GM20000 (cell line): ENCODE measurements at regions not wholly inside any gene's neighbourhood (a gene's known extent, or its start where the extent isn't known, plus 50 kb on each side); places are given as distances from the start of the nearest gene placed in this dataset.
A peak's percentile ranks its signal among the peaks of the same experiment; 100 is the strongest.

Experiments
- DNase-seq: peaks from one replicate; pipeline ENCODE4 v3.0.0; 2012; ENCODE audit warnings: low spot score
- CTCF ChIP-seq: IDR thresholded peaks from 2 replicates; pipeline ENCODE4 v1.5.1; 2012; ENCODE audit warnings: mild to moderate bottlenecking, control low read depth; ENCODE audit errors: extremely low read depth, missing control alignments

DNA sequence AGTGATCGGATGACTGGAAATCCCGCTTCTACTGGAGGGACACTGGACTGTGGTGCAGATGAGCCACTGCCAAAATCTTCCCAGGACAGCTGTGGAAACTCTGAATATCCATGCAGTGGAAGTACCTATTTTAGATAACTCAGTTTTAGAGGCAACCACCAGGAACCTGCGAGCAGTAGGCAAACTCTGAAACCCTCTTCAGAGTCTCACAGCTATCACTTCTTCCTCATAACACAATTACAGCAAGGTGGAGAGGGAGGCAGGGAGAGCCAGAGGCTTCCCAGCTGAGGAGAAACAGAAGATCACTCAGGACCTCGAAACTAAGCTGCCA, 322.8 kb upstream of the NT5E start:
- no peak for TF ChIP-seq CTCF
- no peak for DNase-seq

- peak; percentile 51 for DNase-seq
- TF ChIP-seq CTCF: no peak
Measured at GRCh38 chr6:85126485-85127167, 323.3 kb upstream of the NT5E start.

GRCh38 chr6:85125526-85125925, 324.4 kb upstream of the NT5E start:
- DNase-seq: no peak
- no peak for TF ChIP-seq CTCF

DNA sequence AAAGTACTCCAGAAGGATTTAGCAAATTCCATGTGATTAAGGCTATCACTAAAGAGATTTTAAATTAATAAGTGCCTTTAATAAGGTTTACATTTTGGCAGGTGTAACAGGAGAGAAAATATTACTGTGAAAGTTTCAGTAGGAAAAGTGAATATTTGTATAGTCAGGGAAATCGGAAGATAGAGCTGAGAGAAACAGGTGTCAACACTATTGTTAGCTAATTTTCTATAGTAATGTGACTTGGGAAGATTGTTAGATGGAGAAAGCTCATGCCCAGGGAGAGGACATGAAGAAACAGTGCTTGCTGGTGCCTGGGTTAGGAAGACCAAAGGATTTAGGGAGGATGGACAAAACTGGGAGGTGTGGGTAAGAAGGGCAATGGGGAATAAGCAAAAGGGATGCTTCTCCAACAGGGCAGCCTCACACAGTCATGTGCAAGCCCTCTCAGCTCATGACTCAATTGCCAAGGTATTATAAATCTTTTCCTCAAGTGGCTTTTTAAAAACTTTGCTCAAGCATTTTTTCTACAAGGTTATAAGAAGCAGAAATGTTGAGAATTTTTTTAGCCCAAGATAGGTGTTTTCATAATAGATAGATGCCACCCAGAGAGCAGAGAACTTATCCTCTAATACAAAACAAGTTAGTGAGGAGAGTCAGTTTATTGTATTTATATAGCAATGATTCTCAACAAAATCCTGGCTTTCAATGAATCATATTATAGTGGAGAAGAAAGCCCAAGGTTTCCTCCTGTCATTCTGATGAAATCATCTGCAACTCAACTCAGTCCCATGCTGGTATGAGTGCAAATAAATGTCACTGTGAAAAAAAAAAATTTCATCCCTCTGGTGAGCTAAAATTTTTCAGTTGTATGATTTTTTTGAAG, 325.2 kb upstream of the NT5E start:
- no peak for TF ChIP-seq CTCF
- DNase-seq: no peak

- no peak for TF ChIP-seq CTCF
- no peak for DNase-seq
Measured at GRCh38 chr6:85121158-85121557, 328.7 kb upstream of the NT5E start.

GRCh38 chr6:85118652-85119235, 331.1 kb upstream of the NT5E start:
- no peak for DNase-seq
- no peak for TF ChIP-seq CTCF

- DNase-seq: no peak
- no peak for TF ChIP-seq CTCF
Measured at GRCh38 chr6:85118233-85118632, 331.6 kb upstream of the NT5E start.
